T1000 (cell line): ENCODE measurements at regions not wholly inside any gene's neighbourhood (a gene's known extent, or its start where the extent isn't known, plus 50 kb on each side); places are given as distances from the start of the nearest gene placed in this dataset.
"Not testable (repeated sequence)": the region's sequence is repeated elsewhere in the genome, so short reads cannot be mapped to it uniquely, and the experiment has no call there.

Source experiments
- DNase-seq: peaks from one replicate; lab custom pipeline; 2025; ENCODE audit warnings: mixed read lengths; lab: John Stamatoyannopoulos, UW

DNA sequence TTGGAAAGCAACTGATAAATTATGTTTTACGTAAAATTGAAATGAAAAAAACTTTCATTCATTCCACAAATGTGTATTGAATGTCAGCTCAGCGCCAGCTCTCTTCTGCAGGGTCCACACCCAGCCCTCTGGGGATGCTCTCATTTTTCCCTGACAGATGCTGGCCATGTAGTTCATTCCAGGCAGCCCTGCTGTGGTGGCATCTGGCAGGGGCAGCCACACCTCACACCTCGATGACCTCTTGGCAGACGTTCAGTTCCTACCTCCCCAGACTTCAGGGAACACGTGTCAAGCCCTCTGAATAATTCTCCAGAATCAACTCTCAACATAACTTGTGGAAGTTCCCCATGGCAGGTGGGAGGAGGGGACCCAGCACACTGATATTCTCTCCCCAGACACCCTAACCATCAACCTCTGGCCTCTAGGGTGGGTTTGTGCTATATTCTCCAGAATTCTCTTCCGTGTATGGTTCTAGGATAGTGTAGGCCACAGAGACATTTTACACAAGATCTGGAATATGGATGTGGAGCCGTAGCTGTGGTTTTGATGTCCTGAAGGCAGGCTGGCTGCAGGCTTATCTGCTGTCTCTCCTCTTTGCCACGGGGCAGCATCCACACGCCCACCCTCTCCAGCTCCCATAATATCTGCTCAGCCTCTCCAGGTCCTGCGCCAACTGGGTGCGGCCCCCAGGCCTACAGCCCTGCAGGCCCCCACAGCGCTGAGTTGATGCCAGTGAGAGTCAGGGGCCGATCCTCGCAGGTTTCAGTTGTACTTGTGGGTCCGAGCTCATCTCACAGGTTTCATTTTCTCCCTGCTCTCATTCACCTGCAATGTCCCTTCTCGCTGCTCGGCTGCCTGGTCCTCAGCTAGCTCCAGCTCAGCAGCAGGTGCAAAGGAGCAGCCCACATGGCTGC is 175.8 kb upstream of the ARID1B start:
- DNase-seq: no peak

DNA sequence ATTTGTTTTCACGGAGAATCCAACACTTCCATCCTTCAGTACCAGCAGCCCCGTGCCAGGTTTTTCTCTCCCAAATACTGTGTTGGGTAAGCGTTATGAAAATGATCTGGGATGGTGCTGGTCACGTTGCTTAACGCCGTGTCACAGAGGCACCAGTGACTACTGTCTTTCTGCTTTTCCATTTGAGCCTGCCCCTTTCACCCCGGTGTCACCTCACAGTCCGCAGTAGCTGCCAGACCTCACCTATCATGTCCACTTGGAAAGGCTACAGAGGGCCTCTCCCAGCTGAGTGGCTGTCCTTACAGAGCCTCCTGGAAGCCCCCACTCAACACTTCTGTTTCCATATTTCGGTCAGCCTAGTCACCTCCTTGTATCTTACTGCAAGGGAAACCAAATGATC is 176.5 kb upstream of the ARID1B start:
- DNase-seq: no peak

DNA sequence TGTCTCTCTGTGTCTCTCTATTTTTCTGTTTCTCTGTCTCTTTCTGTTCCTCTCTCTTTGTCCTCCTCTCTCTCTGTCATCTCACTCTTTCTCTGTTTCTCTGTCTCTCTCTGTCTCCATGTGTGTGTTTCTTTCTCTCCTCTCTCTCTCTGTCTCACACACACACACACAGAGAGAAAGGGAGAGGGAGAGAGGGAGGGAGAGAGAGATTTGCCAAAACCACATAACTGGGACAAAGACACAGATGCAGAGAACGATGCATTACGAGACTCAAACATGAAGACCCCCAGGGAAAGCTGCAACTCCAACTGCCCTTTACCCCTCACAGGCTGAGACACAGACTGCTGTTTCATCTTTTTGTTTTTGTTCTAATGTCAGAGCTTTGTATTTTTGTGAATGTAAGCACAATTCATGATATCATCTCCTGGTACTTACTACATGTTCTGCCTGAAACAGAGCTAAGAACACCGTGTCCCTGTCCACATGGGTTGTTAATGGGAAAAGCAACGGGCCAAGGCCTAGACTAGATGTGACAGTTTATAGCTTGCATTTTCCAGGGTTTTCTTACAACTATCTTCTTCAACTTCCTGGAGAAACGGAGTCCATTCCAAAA is 177.1 kb upstream of the ARID1B start:
- DNase-seq: no peak

DNA sequence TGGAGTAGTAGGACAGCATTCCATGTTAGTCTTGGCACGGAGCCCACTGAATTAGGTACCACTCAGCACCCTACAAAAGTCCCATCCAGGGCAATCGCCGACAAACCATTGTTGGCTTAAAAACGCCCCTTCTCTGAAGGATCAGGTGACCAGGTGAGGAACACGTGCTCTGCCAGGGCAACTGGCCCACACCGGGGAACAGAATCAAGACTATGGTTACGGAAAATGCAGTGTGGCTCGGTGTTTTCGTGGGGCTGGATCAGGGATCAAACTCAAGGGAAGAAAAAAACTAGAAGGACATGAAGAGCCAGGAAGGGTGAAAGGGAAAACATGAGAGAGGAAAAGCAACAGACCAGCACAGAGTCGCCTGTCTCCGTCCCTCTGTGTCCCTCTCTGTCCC is 177.8 kb upstream of the ARID1B start:
- DNase-seq: no peak

DNA sequence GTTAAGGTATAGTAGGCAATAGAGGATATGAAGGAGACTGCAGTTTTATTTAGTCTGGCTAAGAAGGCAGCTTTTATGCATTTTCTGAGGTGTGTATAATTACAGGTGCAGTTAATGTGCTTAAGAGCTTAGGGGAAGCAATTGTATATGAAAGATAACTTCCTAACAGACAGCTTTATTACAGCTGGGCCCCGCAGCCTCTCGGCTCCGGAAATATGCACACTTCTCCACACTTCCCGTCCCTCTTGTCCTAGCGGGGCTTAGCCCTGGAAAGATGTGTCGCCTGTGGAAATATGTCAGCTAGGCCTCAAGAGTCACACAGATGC is 178.4 kb upstream of the ARID1B start:
- no peak for DNase-seq

DNA sequence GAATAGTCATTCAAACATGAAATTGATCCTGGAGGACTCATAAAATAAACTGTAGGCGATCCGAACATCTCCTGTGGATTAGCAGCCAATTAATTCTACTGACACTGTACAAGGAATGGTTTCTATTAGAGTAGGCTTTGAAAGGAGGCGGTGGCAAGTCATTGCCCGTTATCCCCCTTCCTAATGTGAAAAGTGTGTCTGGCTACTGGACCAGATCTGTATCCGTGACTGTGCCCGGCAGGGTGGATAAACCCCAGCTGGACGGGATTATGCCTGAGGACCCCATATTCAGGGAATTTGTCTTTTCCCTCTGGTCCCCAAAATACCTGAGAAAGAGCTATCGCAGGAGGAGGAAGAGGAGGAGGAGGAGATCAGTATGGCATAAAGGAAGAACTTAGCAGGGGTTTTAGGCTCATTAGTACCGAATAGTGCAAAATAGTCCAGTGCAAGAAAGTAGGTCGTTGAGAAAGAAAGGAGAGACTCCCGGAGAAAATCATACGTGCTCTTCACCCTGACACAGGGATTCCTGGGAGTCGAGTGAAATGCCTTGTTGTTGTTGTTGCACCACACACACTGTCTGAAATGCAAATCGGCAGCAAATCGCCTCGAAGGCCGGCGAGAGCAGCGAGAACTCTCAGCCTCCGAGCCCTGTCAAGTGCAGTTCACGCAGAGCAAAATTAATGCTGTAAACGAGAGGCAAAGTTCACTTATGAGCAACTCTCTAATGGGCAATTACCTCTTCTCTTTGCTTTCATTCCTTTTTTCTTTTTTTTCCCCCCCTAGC is 178.9 kb upstream of the ARID1B start:
- no peak for DNase-seq

DNA sequence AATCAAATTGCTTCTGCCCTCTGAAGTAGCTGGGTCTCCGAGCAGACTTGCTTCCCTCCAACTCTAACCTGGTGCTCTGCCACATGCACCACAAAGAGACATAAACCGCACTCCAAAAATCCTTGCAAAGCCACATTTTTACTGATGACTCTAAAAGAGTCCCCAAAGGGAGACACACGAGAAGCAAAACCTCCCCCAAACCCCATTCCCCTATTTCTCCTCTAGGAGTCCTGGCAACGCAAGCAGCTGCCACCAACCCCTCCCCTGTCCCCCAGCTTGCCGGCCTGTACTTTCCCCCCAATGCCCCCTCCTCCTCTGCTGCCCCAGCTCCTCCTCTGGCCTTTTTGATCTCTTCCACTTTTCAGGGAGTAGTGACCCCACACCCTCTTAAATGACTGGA is 180.1 kb upstream of the ARID1B start:
- no peak for DNase-seq

DNA sequence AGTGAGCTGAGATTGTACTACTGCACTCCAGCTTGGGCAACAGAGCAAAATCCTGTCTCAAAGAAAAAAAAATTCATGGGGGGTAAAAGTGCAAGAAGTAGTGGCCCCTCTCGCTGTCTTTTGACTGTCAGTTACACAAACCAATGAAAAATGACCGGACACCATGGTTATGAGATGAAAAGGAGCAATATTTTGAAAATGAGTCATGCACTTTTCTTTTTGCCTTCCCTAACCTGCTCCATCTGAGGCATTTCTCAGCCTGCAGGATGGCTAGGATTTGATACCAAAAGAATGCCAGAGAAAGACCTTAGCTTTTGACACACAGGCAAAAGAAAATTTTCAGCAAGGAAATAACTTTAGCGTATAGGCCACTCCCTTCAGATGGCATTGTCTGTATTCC is 181.7 kb upstream of the ARID1B start:
- no peak for DNase-seq

DNA sequence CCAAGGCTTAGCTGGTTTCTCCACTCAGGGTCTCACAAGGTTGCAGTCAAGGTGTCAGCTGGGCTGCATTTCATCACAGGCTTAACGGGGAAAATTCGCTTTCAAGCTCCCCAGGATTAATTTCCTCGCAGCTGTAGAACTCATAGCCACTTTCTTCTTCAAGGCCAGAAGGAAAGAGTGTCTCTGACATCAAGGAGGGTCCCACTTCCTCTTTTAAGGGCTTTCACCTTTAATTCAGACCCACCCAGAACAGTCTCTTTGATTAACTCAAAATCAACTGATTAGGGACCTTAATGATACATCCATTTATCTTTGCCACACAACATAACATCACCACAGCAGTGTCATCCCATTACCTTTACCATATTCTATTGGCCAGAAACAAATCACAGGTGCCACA is 183.3 kb upstream of the ARID1B start:
- DNase-seq: no peak

DNA sequence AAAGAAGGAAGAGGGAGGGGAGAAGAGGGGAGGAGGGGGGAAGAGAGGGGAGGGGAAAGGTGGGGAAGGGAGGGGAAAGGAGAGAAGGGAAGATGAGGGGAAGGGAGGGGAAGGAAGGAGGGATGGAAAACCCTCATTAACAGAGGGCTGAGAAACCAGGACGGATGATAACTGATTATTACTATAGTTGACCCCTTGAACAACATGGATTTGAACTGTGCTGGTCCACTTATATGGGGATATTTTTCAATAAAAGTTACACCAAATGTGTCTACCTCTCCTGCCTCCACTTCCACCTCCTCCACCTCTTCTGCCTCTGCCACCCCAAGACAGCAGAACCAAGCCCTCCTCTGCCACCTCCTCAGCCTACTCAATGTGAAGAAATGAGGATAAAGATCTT is 184.1 kb upstream of the ARID1B start:
- DNase-seq: no peak

DNA sequence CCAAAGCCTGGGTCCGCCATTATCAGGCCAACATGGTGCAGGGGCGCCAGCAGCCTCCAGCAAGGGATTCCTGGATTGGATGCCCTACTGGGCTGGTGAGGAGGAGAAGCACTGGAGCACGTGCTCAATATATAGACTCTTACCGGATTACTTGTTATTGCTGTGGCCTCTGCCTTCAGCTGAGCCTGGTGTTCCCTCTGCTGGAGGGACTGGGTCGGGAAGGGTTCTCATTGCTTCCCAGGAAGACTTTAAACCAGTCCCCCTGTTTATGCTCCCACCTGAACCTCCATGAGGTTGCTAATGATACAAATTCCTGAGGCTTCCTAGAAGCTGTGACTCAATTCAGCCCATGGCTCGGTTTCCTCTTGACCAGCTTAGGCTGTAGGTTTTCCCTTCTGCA is 186.7 kb upstream of the ARID1B start:
- no peak for DNase-seq

DNA sequence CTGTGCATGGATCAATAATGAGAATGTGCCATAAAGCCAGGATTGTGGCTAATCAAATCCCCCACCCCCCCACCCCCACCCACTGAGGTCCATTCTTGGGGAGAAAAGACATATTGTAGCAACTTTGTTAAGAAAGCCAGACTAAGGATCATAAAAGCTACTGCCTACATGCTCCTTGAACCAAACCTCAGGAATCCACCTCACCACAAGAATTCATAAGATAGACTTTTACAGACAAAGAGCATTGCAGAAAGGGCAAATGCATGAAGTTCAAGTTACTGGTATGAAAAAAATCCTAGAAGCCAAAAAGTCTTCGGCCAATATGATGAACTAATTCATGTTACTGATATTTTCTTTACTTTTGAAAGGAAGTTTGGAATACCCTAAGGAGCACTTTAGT is 187.9 kb upstream of the ARID1B start:
- no peak for DNase-seq

DNA sequence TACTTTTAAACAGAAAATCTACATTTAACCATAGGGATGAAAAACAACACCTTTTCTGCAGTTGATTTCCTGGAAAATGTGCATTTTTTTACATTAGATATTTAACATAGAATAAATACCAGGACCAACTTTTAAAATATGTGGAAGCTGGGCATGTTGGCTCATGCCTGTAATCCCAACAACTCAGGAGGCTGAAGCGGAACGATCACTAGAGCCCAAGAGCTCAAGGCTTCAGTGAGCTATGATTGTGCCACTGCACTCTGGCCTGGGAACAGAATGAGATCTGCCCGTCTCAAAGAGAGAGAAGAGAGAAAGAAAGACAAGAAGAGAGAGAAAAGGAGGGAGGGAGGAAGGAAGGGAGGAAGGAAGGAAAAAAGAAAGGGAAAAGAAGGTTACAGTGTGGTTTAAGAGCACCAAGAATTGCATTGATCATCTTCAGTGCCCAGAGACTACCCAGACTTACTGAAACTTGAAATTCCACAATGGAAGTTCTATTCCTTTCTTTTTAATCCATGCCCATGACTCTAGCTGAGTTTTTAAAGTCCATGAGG is 189.4 kb upstream of the ARID1B start:
- DNase-seq: no peak

DNA sequence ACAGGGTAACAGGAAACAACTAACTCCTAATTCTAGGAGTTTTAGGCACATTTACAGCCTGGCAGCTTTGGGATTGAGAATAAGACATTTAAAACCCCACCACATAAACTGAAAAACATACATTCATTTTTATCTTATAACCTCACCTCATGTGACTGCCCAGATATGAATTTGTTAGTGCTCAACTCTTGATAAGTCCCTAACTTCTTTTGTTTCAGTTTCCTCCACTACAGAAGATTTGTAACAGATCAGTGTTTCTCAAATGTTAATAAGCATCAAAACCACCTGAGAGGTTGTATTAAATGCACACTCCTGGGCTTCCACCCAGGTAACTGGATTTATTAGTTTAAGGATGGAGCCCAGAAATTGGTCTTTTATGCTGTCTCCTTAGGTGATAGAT is 190.1 kb upstream of the ARID1B start:
- no peak for DNase-seq

DNA sequence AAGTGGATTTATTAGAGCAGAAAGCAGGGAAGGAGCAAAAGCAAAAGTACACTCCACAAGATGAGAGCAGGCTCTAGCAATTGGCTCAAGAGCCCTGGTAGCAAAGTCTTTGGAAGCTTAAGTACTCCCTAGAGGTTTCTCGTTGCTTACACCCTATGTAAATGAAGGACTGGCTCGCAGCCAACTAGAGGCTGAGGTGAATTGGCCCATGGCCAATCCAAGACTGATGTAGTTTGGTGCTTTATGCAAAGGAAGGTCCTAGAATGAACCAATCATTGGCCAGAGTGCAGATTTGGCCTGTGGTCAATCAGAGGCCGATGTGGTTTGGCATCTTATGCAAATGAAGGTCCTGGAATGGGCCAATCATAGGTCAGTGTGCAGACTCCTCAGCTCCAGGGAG is 191.3 kb upstream of the ARID1B start:
- DNase-seq: no peak

DNA sequence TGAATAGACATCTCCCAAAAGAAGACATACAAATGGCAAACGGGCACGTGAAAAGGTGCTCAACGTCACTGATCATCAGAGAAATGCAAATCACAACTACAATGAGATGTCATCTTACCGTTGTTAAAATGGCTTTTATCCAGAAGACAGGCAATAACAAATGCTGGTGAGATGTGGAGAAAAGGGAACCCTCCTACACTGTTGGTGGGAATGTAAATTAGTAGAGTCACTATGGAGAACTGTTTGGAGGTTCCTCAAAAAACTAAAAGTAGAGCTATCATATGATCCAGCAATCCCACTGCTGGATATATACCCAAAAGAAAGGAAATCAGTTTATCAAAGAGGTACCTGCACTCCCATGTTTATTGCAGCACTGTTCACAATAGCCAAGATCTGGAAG is 193.1 kb upstream of the ARID1B start:
- not testable (repeated sequence) for DNase-seq

DNA sequence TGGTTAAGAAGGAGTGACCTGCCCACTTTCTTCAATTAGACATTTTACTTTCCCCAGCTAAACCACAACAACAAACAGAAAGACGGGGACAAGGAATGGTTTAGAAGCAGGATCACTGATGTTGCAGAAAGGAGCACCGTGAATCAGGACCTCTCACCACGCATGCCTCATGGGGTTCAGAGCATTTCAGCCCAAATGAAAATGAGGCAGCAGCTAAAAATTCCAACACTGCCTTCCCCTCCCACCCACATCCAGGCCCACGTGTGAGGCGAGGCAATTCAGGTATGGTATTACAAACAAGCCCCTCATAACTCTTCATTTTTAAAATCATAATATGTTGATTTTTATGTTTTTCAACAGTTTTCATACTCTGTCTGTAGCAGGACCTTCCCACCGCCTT is 194.1 kb upstream of the ARID1B start:
- DNase-seq: no peak

DNA sequence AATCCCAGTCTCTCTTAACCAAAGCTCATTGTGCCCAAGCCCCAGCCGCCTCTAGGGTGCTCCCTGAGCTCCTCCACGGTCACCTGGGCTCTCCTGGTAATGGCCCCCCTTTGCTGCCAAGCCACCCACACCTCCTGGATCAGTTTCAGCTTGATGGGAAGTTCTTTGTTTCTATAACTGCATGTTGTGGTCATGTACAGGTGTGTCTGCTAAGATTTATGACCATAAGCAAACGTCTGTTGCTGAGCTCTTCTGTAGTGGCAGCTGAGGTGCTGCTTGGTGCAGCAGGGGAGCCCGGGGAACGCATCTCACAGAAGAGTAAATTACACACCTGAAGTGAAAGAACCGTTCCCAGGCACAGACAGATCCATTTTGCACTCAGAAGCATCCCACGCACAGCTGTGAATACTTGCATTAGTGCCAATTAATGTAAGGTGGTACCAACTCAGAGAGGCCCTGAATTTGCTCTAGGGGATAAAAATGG is 194.6 kb upstream of the ARID1B start:
- no peak for DNase-seq

DNA sequence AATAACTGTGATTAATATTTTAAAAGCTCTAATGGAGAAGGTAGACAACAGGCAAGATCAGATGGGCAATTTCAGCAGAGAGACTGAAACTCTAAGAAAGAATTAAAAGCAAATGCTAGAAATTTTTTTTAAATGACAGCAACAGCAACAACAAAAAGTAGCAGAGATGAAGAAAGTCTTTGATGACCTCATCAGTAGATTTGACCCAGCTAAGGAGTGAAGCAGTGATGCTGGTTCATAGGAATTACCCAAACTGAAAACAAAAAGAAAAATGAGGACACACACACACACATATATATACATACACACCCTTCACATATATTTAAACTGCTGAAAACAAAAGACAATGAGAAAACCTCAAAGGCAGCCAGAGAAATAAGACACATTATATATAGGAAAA is 197.6 kb upstream of the ARID1B start:
- DNase-seq: no peak

DNA sequence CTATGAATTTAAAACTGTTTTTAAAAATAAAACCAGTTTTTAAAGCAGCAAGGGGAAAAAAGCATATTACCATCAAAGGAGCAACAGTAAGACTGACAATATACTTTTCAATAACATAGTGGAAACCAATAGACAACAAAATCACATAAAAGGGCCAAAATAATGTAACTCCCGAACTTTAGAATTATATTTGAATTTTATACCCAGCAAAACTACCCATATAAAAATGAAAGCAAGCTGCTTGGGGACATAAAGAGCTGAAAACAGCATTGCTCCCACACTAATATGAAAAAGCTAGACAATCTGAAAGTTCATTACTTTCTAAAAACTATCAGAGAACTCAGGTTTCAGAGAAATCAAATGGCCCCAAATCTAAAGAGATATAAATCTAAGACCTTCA is 199.4 kb upstream of the ARID1B start:
- no peak for DNase-seq

DNA sequence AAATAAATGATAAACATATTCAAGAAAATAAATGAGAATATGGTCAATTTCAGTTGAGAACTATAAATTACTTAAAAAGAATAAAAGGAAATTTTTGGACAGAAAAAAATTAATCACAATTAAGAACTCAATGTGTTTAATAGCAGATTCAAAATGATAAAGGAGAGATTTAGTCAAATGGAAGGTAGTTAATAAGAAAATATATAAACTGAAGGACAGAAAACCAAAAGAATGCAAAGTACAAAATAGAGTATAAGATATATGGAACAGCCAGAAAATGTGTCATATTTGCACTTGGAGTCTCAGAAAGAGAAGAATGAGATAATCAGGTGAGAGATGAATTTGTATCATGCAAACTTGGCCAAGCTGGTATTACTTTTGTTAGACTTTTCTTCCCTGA is 201.8 kb upstream of the ARID1B start:
- no peak for DNase-seq

DNA sequence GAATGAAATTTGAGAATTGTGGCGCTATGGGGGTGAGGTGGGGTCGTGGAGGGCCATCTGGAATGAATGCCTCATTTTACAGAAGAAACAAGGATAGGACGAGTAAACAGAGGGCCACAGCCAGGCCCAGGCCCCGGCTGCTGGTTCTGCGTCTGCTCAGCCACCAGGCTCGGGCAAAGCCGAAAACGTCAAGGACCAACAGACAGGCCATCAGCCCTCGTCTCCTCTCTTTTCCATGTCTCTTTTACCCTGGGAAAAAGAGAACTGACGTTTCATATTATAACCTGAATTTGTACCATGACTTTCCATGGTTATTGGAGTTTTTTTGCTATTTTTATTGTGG is 212.4 kb upstream of the ARID1B start:
- DNase-seq: no peak
